Liver (tissue), 8 donors: ENCODE measurements at regions not wholly inside any gene's neighbourhood (a gene's known extent, or its start where the extent isn't known, plus 50 kb on each side); places are given as distances from the start of the nearest gene placed in this dataset.

Source experiments
- DNase-seq: peaks from one replicate; pipeline ENCODE4 v3.0.0-alpha.2; 2017; ENCODE audit warnings: low spot score
- H3K27ac ChIP-seq, 2 donors: one replicate each; pipeline ENCODE4 v1.7.0; 2013; ENCODE audit warnings: inconsistent platforms in 2 of 2, low read length in 2 of 2, control low read depth in 1 of 2, low read depth in 1 of 2, mild to moderate bottlenecking in 1 of 2
- H3K27me3 ChIP-seq, 4 donors: one replicate each; pipeline versions ENCODE4 v1.6.1 to v1.7.0; 2013; ENCODE audit warnings: low read length in 3 of 4, inconsistent platforms in 1 of 4, mild to moderate bottlenecking in 1 of 4, moderate library complexity in 1 of 4; ENCODE audit not compliant: control insufficient read depth in 4 of 4, insufficient read depth in 4 of 4
- H3K36me3 ChIP-seq, 4 donors: one replicate each; pipeline versions ENCODE4 v1.6.1 to v1.7.0; 2013; ENCODE audit warnings: low read length in 3 of 4, mild to moderate bottlenecking in 3 of 4, low read depth in 1 of 4, moderate library complexity in 1 of 4; ENCODE audit not compliant: control insufficient read depth in 4 of 4, insufficient read depth in 3 of 4
- H3K4me1 ChIP-seq, 4 donors: one replicate each; pipeline versions ENCODE4 v1.6.1 to v1.7.0; 2013; ENCODE audit warnings: low read length in 3 of 4, mild to moderate bottlenecking in 3 of 4, moderate library complexity in 1 of 4; ENCODE audit not compliant: control insufficient read depth in 4 of 4, insufficient read depth in 4 of 4
- H3K4me3 ChIP-seq, 3 donors: one replicate each; pipeline versions ENCODE4 v1.6.1 to v1.7.0; 2013; ENCODE audit warnings: low read length in 3 of 3, control low read depth in 1 of 3, low read depth in 1 of 3, mild to moderate bottlenecking in 1 of 3
- H3K9ac ChIP-seq, 2 donors: one replicate each; pipeline ENCODE4 v1.7.0; 2013; ENCODE audit warnings: low read length in 2 of 2, mild to moderate bottlenecking in 2 of 2, moderate library complexity in 2 of 2, control low read depth in 1 of 2, low read depth in 1 of 2
- H3K9me3 ChIP-seq, 4 donors: one replicate each; pipeline versions ENCODE4 v1.6.1 to v1.7.0; 2013; ENCODE audit warnings: low read length in 3 of 4; ENCODE audit not compliant: control insufficient read depth in 4 of 4
- CTCF ChIP-seq: fragments of 150-350 bp; IDR thresholded peaks from 2 replicates; pipeline ENCODE4 v1.5.1; 2017; ENCODE audit warnings: improper control_type of control experiment, low read depth, low read length; ENCODE audit not compliant: missing input control
- GABPA ChIP-seq, 2 donors: IDR thresholded peaks in 1 of 2; conservative IDR thresholded peaks in 1 of 2; 2 replicates each; pipeline ENCODE4 v1.6.1; 2016; ENCODE audit warnings: antibody characterized with exemption in 2 of 2, mild to moderate bottlenecking in 1 of 2, moderate library complexity in 1 of 2
- HNF4A ChIP-seq, 2 donors: conservative IDR thresholded peaks; 2 replicates each; pipeline ENCODE4 v1.6.1; 2016; ENCODE audit warnings: antibody characterized with exemption in 2 of 2, mild to moderate bottlenecking in 2 of 2
- MAX ChIP-seq: IDR thresholded peaks from 2 replicates; pipeline ENCODE4 v1.6.1; 2016; ENCODE audit warnings: antibody characterized with exemption
- RAD21 ChIP-seq, 2 donors: IDR thresholded peaks; 2 replicates each; pipeline ENCODE4 v1.6.1; 2016; ENCODE audit warnings: antibody characterized with exemption in 2 of 2, mild to moderate bottlenecking in 2 of 2
- REST ChIP-seq: IDR thresholded peaks from 2 replicates; pipeline ENCODE4 v1.6.1; 2016; ENCODE audit warnings: antibody characterized with exemption, mild to moderate bottlenecking
- RXRA ChIP-seq, 2 donors: IDR thresholded peaks; 2 replicates each; pipeline ENCODE4 v1.6.1; 2017 to 2018; ENCODE audit warnings: antibody characterized with exemption in 2 of 2, mild to moderate bottlenecking in 1 of 2
- YY1 ChIP-seq: IDR thresholded peaks from 2 replicates; pipeline ENCODE4 v1.6.1; 2016; ENCODE audit warnings: antibody characterized with exemption, mild to moderate bottlenecking
- ZBTB33 ChIP-seq: IDR thresholded peaks from 2 replicates; pipeline ENCODE4 v1.6.1; 2016; ENCODE audit warnings: antibody characterized with exemption
- WGBS: extraction: QIAGEN DNeasy Blood & Tissue Kit; methylation state at CpG from one replicate; pipeline ENCODE4 v1.1.7; 2013; 5-methylcytosine and 5-hydroxymethylcytosine counted together
- donor health status: healthy.
- donor health status: healthy.
- donor health status: healthy.
- donor health status: healthy.
- donor health status: healthy.

- no peak for TF ChIP-seq REST
- no peak for TF ChIP-seq HNF4A (conservative IDR thresholded peaks at IDR 0.05)
- TF ChIP-seq ZBTB33, result no peak
- TF ChIP-seq GABPA (IDR thresholded peaks at IDR 0.05 in 1 of 2, conservative IDR thresholded peaks at IDR 0.05 in 1 of 2), result no peak
- no peak for TF ChIP-seq YY1
- TF ChIP-seq RAD21 (IDR thresholded peaks at IDR 0.05), result no peak
- TF ChIP-seq CTCF, result no peak
- no peak for TF ChIP-seq RXRA (IDR thresholded peaks at IDR 0.05)
- TF ChIP-seq MAX, result no peak
- 100% methylated on average over 2 of the region's 2 CpGs for WGBS
- no peak overlapping the region for H3K27ac ChIP-seq
- no peak overlapping the region for H3K9ac ChIP-seq
- H3K27me3 ChIP-seq, result peaks cover 0 to 4% (median 0%) of the 10 kb centered on the region in 4 donors
- DNase-seq, result no peak
- no peaks in the 10 kb centered on the region for H3K4me1 ChIP-seq
- H3K36me3 ChIP-seq, result no peaks in the 10 kb centered on the region
- no peaks in the 10 kb centered on the region for H3K9me3 ChIP-seq
- no peak overlapping the region for H3K4me3 ChIP-seq
Observed at GRCh38 chr13:28587174-28587540, 71.8 kb upstream of the POMP start.

GRCh38 chr13:28586439-28587173 is 72.3 kb upstream of the POMP start:
- no peaks in the 10 kb centered on the region for H3K9me3 ChIP-seq
- H3K36me3 ChIP-seq, result no peaks in the 10 kb centered on the region
- H3K4me3 ChIP-seq, result no peak overlapping the region
- no peak overlapping the region for H3K27ac ChIP-seq
- H3K27me3 ChIP-seq, result peaks cover 0 to 4% (median 0%) of the 10 kb centered on the region in 4 donors
- 74% methylated on average over 6 of the region's 6 CpGs for WGBS
- DNase-seq, result no peak
- H3K9ac ChIP-seq, result no peak overlapping the region
- H3K4me1 ChIP-seq, result no peaks in the 10 kb centered on the region
- TF ChIP-seq YY1, result no peak
